T-cell (primary cell): ENCODE measurements at regions not wholly inside any gene's neighbourhood (a gene's known extent, or its start where the extent isn't known, plus 50 kb on each side); places are given as distances from the start of the nearest gene placed in this dataset.

Experiments used
- ATAC-seq, 4 experiments: fragments of 200-7000 bp in 3 of 4; fragments of 150-1000 bp in 1 of 4; cut with Tn5 transposase; replicated peaks in 1 of 4; 1 replicate in 3 of 4; 2 replicates in 1 of 4; pipeline ENCODE4 v1.10.0; 2021; ENCODE audit warnings: moderate library complexity in 3 of 4, mild to moderate bottlenecking in 2 of 4, moderate number of reproducible peaks in 1 of 4
- CTCF ChIA-PET, 2 donors: fragments of 300-600 bp; sonication (Branson Sonifier 250); formaldehyde crosslinking; loops; one replicate each; lab custom pipeline; 2022; ENCODE audit warnings: antibody characterized with exemption in 2 of 2; lab: Charles Lee
- POLR2A ChIA-PET, 2 donors: fragments of 300-600 bp; sonication (Branson Sonifier 250); formaldehyde crosslinking; loops; one replicate each; lab custom pipeline; 2022; ENCODE audit warnings: antibody characterized with exemption in 2 of 2; lab: Charles Lee
- DNase-seq, 35 experiments: peaks; one replicate each; pipeline versions ENCODE4 v3.0.0 to v3.0.0-alpha.2; 2013 to 2023
- H3K27ac ChIP-seq: one replicate; pipeline ENCODE4 v1.5.1; 2013; ENCODE audit warnings: low read length
- H3K27me3 ChIP-seq, 2 experiments: replicated peaks in 1 of 2; 1 replicate in 1 of 2; 2 replicates in 1 of 2; pipeline versions ENCODE4 v1.6.1 to v1.7.0; 2013; ENCODE audit warnings: low read length in 1 of 2, mixed read lengths in 1 of 2; ENCODE audit not compliant: control insufficient read depth in 2 of 2, insufficient read depth in 2 of 2; ENCODE audit errors: extremely low read depth in 1 of 2
- H3K36me3 ChIP-seq, 2 donors: 1 replicate in 1 of 2; 2 replicates in 1 of 2; pipeline versions ENCODE4 v1.6.1 to v1.7.0; 2013; ENCODE audit warnings: low read length in 1 of 2; ENCODE audit not compliant: control insufficient read depth in 2 of 2, insufficient read depth in 1 of 2; ENCODE audit errors: extremely low read depth in 1 of 2
- H3K4me1 ChIP-seq, 2 experiments: 1 replicate in 1 of 2; 2 replicates in 1 of 2; pipeline versions ENCODE4 v1.6.1 to v1.7.0; 2013; ENCODE audit warnings: low read length in 2 of 2, mixed read lengths in 1 of 2; ENCODE audit not compliant: insufficient read depth in 2 of 2, control insufficient read depth in 1 of 2; ENCODE audit errors: extremely low read depth in 1 of 2
- H3K4me3 ChIP-seq, 2 donors: 1 replicate in 1 of 2; 2 replicates in 1 of 2; pipeline versions ENCODE4 v1.5.1 to v1.7.0; 2013; ENCODE audit warnings: mild to moderate bottlenecking in 2 of 2, low read length in 1 of 2, moderate library complexity in 1 of 2; ENCODE audit not compliant: control insufficient read depth in 1 of 2; ENCODE audit errors: extremely low read depth in 1 of 2
- H3K9me3 ChIP-seq: 2 replicates; pipeline ENCODE4 v1.7.0; 2013
- H3K27ac Mint-ChIP-seq, 2 donors: one replicate each; pipeline ENCODE4 v1.8.0; 2020 to 2021; ENCODE audit warnings: mild to moderate bottlenecking in 2 of 2, mixed read lengths in 2 of 2
- H3K27me3 Mint-ChIP-seq, 2 donors: one replicate each; pipeline ENCODE4 v1.8.0; 2021 to 2022; ENCODE audit warnings: mixed read lengths in 2 of 2
- H3K36me3 Mint-ChIP-seq: one replicate; pipeline ENCODE4 v1.8.0; 2021; ENCODE audit warnings: mixed read lengths
- H3K4me1 Mint-ChIP-seq, 3 donors: one replicate each; pipeline ENCODE4 v1.8.0; 2020 to 2022; ENCODE audit warnings: mixed read lengths in 3 of 3, mild to moderate bottlenecking in 1 of 3
- H3K4me3 Mint-ChIP-seq, 3 donors: one replicate each; pipeline ENCODE4 v1.8.0; 2020 to 2022; ENCODE audit warnings: mild to moderate bottlenecking in 3 of 3, mixed read lengths in 3 of 3, moderate library complexity in 3 of 3
- H3K9me3 Mint-ChIP-seq, 3 donors: one replicate each; pipeline ENCODE4 v1.8.0; 2020 to 2022; ENCODE audit warnings: mixed read lengths in 3 of 3
- WGBS: methylation state at CpG from one replicate; pipeline ENCODE4 v1.1.5; 2013; ENCODE audit warnings: missing lambda C conversion rate; ENCODE audit not compliant: insufficient coverage; 5-methylcytosine and 5-hydroxymethylcytosine counted together

GRCh38 chr3:55191911-55192775 is 264.3 kb upstream of the LRTM1 start:
- H3K27ac ChIP-seq: no peak overlapping the region
- no peaks in the 10 kb centered on the region for H3K36me3 Mint-ChIP-seq
- H3K4me3 ChIP-seq: no peak overlapping the region
- H3K4me3 Mint-ChIP-seq: no peak overlapping the region
- no peaks in the 10 kb centered on the region for H3K4me1 Mint-ChIP-seq
- H3K9me3 Mint-ChIP-seq: peaks cover 6 to 12% (median 10%) of the 10 kb centered on the region in 3 donors
- no CpG with 5 or more reads among the region's 4 CpGs for WGBS
- no peaks in the 10 kb centered on the region for H3K9me3 ChIP-seq
- DNase-seq: no peak
- H3K27me3 ChIP-seq: no peaks in the 10 kb centered on the region
- no peaks in the 10 kb centered on the region for H3K27me3 Mint-ChIP-seq
- CTCF ChIA-PET: no interaction called here
- H3K4me1 ChIP-seq: no peaks in the 10 kb centered on the region
- POLR2A ChIA-PET: no interaction called here
- ATAC-seq: no peak
- no peak overlapping the region for H3K27ac Mint-ChIP-seq
- H3K36me3 ChIP-seq: no peaks in the 10 kb centered on the region

GRCh38 chr3:55190331-55190730 is 262.5 kb upstream of the LRTM1 start:
- POLR2A ChIA-PET: no interaction called here
- no peaks in the 10 kb centered on the region for H3K36me3 Mint-ChIP-seq
- 90% methylated on average over 3 of the region's 6 CpGs for WGBS
- no peak for DNase-seq
- Histone ChIP-seq H3K9me3 (no peaks in the 10 kb centered on the region), H3K27me3 (no peaks in the 10 kb centered on the region), H3K36me3 (no peaks in the 10 kb centered on the region), H3K4me3 (no peak overlapping the region), H3K4me1 (no peaks in the 10 kb centered on the region), H3K27ac (no peak overlapping the region)
- H3K4me3 Mint-ChIP-seq: no peak overlapping the region
- H3K27ac Mint-ChIP-seq: no peak overlapping the region
- H3K9me3 Mint-ChIP-seq: peaks cover 6 to 15% (median 6%) of the 10 kb centered on the region in 3 donors
- peaks cover 0 to 4% of the 10 kb centered on the region in 2 donors for H3K27me3 Mint-ChIP-seq
- CTCF ChIA-PET: no interaction called here
- H3K4me1 Mint-ChIP-seq: no peaks in the 10 kb centered on the region
- no peak for ATAC-seq

GRCh38 chr3:55189359-55189801 is 261.5 kb upstream of the LRTM1 start:
- Mint-ChIP-seq H3K4me1 (no peaks in the 10 kb centered on the region), H3K4me3 (no peak overlapping the region), H3K27ac (no peak overlapping the region), H3K36me3 (no peaks in the 10 kb centered on the region), H3K9me3 (peaks cover 6 to 15% (median 6%) of the 10 kb centered on the region in 3 donors), H3K27me3 (peaks cover 0 to 4% of the 10 kb centered on the region in 2 donors)
- no peaks in the 10 kb centered on the region for H3K36me3 ChIP-seq
- H3K4me1 ChIP-seq: no peaks in the 10 kb centered on the region
- no peaks in the 10 kb centered on the region for H3K9me3 ChIP-seq
- no peak for DNase-seq
- no peaks in the 10 kb centered on the region for H3K27me3 ChIP-seq
- ATAC-seq: no peak
- no peak overlapping the region for H3K27ac ChIP-seq
- WGBS: 86% methylated on average over 5 of the region's 5 CpGs
- ChIA-PET POLR2A (no interaction called here), CTCF (no interaction called here)
- no peak overlapping the region for H3K4me3 ChIP-seq

GRCh38 chr3:55185380-55185779 is 257.5 kb upstream of the LRTM1 start:
- peaks cover 0 to 4% of the 10 kb centered on the region in 2 donors for H3K27me3 Mint-ChIP-seq
- H3K4me3 Mint-ChIP-seq: no peak overlapping the region
- Histone ChIP-seq H3K27me3 (no peaks in the 10 kb centered on the region), H3K9me3 (no peaks in the 10 kb centered on the region), H3K4me3 (no peak overlapping the region), H3K27ac (no peak overlapping the region), H3K4me1 (no peaks in the 10 kb centered on the region), H3K36me3 (no peaks in the 10 kb centered on the region)
- H3K4me1 Mint-ChIP-seq: no peaks in the 10 kb centered on the region
- ChIA-PET POLR2A (no interaction called here), CTCF (no interaction called here)
- 20% methylated on average over 1 of the region's 3 CpGs for WGBS
- DNase-seq (no peak), ATAC-seq (no peak)
- H3K27ac Mint-ChIP-seq: no peak overlapping the region
- peaks cover 0 to 9% (median 2%) of the 10 kb centered on the region in 3 donors for H3K9me3 Mint-ChIP-seq
- no peaks in the 10 kb centered on the region for H3K36me3 Mint-ChIP-seq

GRCh38 chr3:55183201-55183600 is 255.3 kb upstream of the LRTM1 start:
- POLR2A ChIA-PET: no interaction called here
- no peak for DNase-seq
- Histone ChIP-seq H3K4me3 (no peak overlapping the region), H3K4me1 (no peaks in the 10 kb centered on the region), H3K27ac (no peak overlapping the region), H3K27me3 (no peaks in the 10 kb centered on the region), H3K9me3 (no peaks in the 10 kb centered on the region), H3K36me3 (no peaks in the 10 kb centered on the region)
- Mint-ChIP-seq H3K27ac (no peak overlapping the region), H3K27me3 (peaks cover 0 to 4% of the 10 kb centered on the region in 2 donors), H3K36me3 (no peaks in the 10 kb centered on the region), H3K9me3 (peaks cover 0 to 4% (median 0%) of the 10 kb centered on the region in 3 donors), H3K4me1 (no peaks in the 10 kb centered on the region), H3K4me3 (no peak overlapping the region)
- ATAC-seq: no peak
- CTCF ChIA-PET: no interaction called here

GRCh38 chr3:55180936-55181535 is 253.2 kb upstream of the LRTM1 start:
- Mint-ChIP-seq H3K36me3 (no peaks in the 10 kb centered on the region), H3K9me3 (peaks cover 0 to 4% (median 0%) of the 10 kb centered on the region in 3 donors), H3K27ac (no peak overlapping the region), H3K4me3 (no peak overlapping the region), H3K27me3 (no peaks in the 10 kb centered on the region), H3K4me1 (no peaks in the 10 kb centered on the region)
- peak in 1 of 35 experiments; percentile 6 for DNase-seq
- H3K4me3 ChIP-seq: no peak overlapping the region
- no peak for ATAC-seq
- POLR2A ChIA-PET: no interaction called here
- H3K4me1 ChIP-seq: no peaks in the 10 kb centered on the region
- no peaks in the 10 kb centered on the region for H3K36me3 ChIP-seq
- H3K27me3 ChIP-seq: no peaks in the 10 kb centered on the region
- no peak overlapping the region for H3K27ac ChIP-seq
- CTCF ChIA-PET: interaction anchor here in 1 of 2 donors (0.6 kb wide), 1 partner anchor 284 kb away, joined by 3 read pairs; no protein-coding TSS in a partner anchor
- H3K9me3 ChIP-seq: no peaks in the 10 kb centered on the region
- 12% methylated on average over 4 of the region's 6 CpGs for WGBS
